ENCODE measurements at regions not wholly inside any gene's neighbourhood (a gene's known extent, or its start where the extent isn't known, plus 50 kb on each side); places are given as distances from the start of the nearest gene placed in this dataset.
"Not testable (repeated sequence)": the region's sequence is repeated elsewhere in the genome, so short reads cannot be mapped to it uniquely, and the experiment has no call there.

GRCh38 chr6:8177721-8178120 is 75.4 kb upstream of the EEF1E1 start:
- DNase-seq (no peak), ATAC-seq (no peak)

- ATAC-seq: no peak
These were observed 72.9 kb upstream of the EEF1E1 start for GRCh38 chr6:8175046-8175777.

GRCh38 chr6:8174571-8174970 is 72.2 kb upstream of the EEF1E1 start:
- no peak for ATAC-seq
- no peak for DNase-seq

More at GRCh38 chr6:8175046-8175777, 72.9 kb upstream of the EEF1E1 start:
- DNase-seq: no peak

- no peak for DNase-seq
- ATAC-seq: no peak
These were observed 70.2 kb upstream of the EEF1E1 start for GRCh38 chr6:8172530-8172929.

GRCh38 chr6:8170754-8171153 is 68.4 kb upstream of the EEF1E1 start:
- ATAC-seq (no peak), DNase-seq (no peak)

GRCh38 chr6:8170245-8170644 is 67.9 kb upstream of the EEF1E1 start:
- DNase-seq (no peak), ATAC-seq (no peak)

- DNase-seq: no peak
- no peak for ATAC-seq
These were observed 63.8 kb upstream of the EEF1E1 start for GRCh38 chr6:8166156-8166555.

GRCh38 chr6:8165008-8165407 is 62.7 kb upstream of the EEF1E1 start:
- ATAC-seq, DNase-seq: not testable (repeated sequence)

- DNase-seq, ATAC-seq: not testable (repeated sequence)
These were observed 61.9 kb upstream of the EEF1E1 start for GRCh38 chr6:8164281-8164680.

GRCh38 chr6:8159966-8160365 is 57.6 kb upstream of the EEF1E1 start:
- ATAC-seq (no peak), DNase-seq (no peak)

- DNase-seq: no peak
- no peak for ATAC-seq
These were observed 55.5 kb upstream of the EEF1E1 start for GRCh38 chr6:8157839-8158238.

- ATAC-seq: no peak
- DNase-seq: no peak
These were observed 53.1 kb upstream of the EEF1E1 start for GRCh38 chr6:8155259-8156012.

Data from stimulated activated naive CD8-positive, alpha-beta T cell treated with anti-CD3 and anti-CD28 coated beads, Interleukin-15, Interleukin-2, amounts not matched to agents 100 U/mL and 50 U/mL, for 24 hours (primary cell).